HepG2 (cell line): ENCODE measurements at regions not wholly inside any gene's neighbourhood (a gene's known extent, or its start where the extent isn't known, plus 50 kb on each side); places are given as distances from the start of the nearest gene placed in this dataset.
A peak's percentile ranks its signal among the peaks of the same experiment; 100 is the strongest.

ENCODE experiments used
- ATAC-seq: fragments of 200-7000 bp; cut with Tn5 transposase; 3 replicates; pipeline ENCODE4 v1.9.1; 2020; ENCODE audit warnings: mild to moderate bottlenecking, moderate library complexity
- BruUV-seq: library from RNA; stranded (reverse); fragments of 400-500 nt; replicated peaks from 2 replicates; lab custom pipeline; 2021; lab: Mats Ljungman, UMichigan
- CTCF ChIA-PET: fragments of 300-600 bp; formaldehyde crosslinking; extraction: SDS; loops from one replicate; lab custom pipeline; 2021; ENCODE audit warnings: low total read pairs, inconsistent platforms, low intra/inter-chr PET ratio; lab: Yijun Ruan, JAX
- POLR2A ChIA-PET: fragments of 350-600 bp; sonication (Branson Sonifier 250); formaldehyde crosslinking; loops from one replicate; lab custom pipeline; 2020; ENCODE audit warnings: antibody characterized with exemption, inconsistent platforms; lab: Yijun Ruan, JAX
- DNase-seq: peaks from one replicate; pipeline ENCODE4 v3.0.0-alpha.2; 2015; ENCODE audit warnings: low spot score
- FAIRE-seq: peaks from 3 replicates; lab custom pipeline; 2011; peaks lifted over from hg19 to GRCh38; lab: Jason Lieb, UNC
- H2AFZ ChIP-seq: one replicate; pipeline ENCODE4 v1.6.1; 2011; ENCODE audit warnings: low read length, inconsistent platforms
- H3K27ac ChIP-seq: fragments of 300-600 bp; 3 replicates; pipeline ENCODE4 v1.8.0; 2011; ENCODE audit warnings: mixed run types, mild to moderate bottlenecking, mixed read lengths, low read length, inconsistent platforms; ENCODE audit not compliant: insufficient read depth; ENCODE audit errors: extremely low read length
- H3K27me3 ChIP-seq, 2 experiments: fragments of 200-600 bp in 1 of 2; 2 replicates in 1 of 2; 3 replicates in 1 of 2; pipeline versions ENCODE4 v1.6.0 to v1.8.0; 2011; ENCODE audit warnings: low read length in 2 of 2, mild to moderate bottlenecking in 2 of 2, moderate library complexity in 2 of 2, inconsistent platforms in 1 of 2; ENCODE audit not compliant: insufficient read depth in 2 of 2, control insufficient read depth in 1 of 2
- H3K36me3 ChIP-seq, 2 experiments: fragments of 200-600 bp in 1 of 2; replicated peaks in 1 of 2; 2 replicates in 1 of 2; 3 replicates in 1 of 2; pipeline versions ENCODE4 v1.5.1 to v1.8.0; 2011; ENCODE audit warnings: low read length in 2 of 2, inconsistent platforms in 1 of 2; ENCODE audit not compliant: insufficient read depth in 2 of 2, control insufficient read depth in 1 of 2
- H3K4me1 ChIP-seq: 2 replicates; pipeline ENCODE4 v1.5.1; 2012; ENCODE audit warnings: low read length, inconsistent platforms; ENCODE audit not compliant: insufficient read depth
- H3K4me2 ChIP-seq: 2 replicates; pipeline ENCODE4 v1.6.0; 2011; ENCODE audit warnings: low read depth, low read length, inconsistent platforms
- H3K4me3 ChIP-seq, 3 experiments: fragments of 200-600 bp in 1 of 3; sonication (generic), shearing (Covaris generic) in 1 of 3; replicated peaks in 1 of 3; 2 replicates each; pipeline ENCODE4 v1.5.1; 2011 to 2016; ENCODE audit warnings: low read length in 3 of 3, inconsistent platforms in 2 of 3, low read depth in 2 of 3, mild to moderate bottlenecking in 2 of 3, control low read depth in 1 of 3, mixed read lengths in 1 of 3; ENCODE audit not compliant: insufficient read depth in 1 of 3
- H3K79me2 ChIP-seq: one replicate; pipeline ENCODE4 v1.6.1; 2011; ENCODE audit warnings: low read length, inconsistent platforms; ENCODE audit not compliant: insufficient read depth
- H3K9ac ChIP-seq: 2 replicates; pipeline ENCODE4 v1.6.0; 2011; ENCODE audit warnings: mild to moderate bottlenecking, low read depth, low read length, inconsistent platforms; ENCODE audit not compliant: insufficient read depth
- H3K9me3 ChIP-seq: 2 replicates; pipeline ENCODE4 v1.5.1; 2012; ENCODE audit warnings: mild to moderate bottlenecking, low read length
- H4K20me1 ChIP-seq: 2 replicates; pipeline ENCODE4 v1.6.0; 2011; ENCODE audit warnings: inconsistent platforms, mild to moderate bottlenecking, low read length, moderate library complexity; ENCODE audit not compliant: insufficient read depth
- SMC3 ChIP-seq: IDR thresholded peaks from 2 replicates; pipeline ENCODE4 v1.6.1; 2011; ENCODE audit warnings: low read length, improper control_type of control experiment
- STAG1 ChIP-seq: sonication (generic); formaldehyde crosslinking; IDR thresholded peaks from 2 replicates; pipeline ENCODE4 v1.4.0; 2020; ENCODE audit warnings: missing genetic modification reagents
- ZNF629 ChIP-seq: sonication (generic); formaldehyde crosslinking; conservative IDR thresholded peaks from 2 replicates; pipeline ENCODE4 v1.5.0; 2020; ENCODE audit warnings: missing genetic modification reagents
- WGBS: methylation state at CpG from one replicate; pipeline ENCODE4 v1.1.6; 2017; ENCODE audit warnings: low lambda C conversion rate; 5-methylcytosine and 5-hydroxymethylcytosine counted together
- in situ Hi-C: cut with HindIII; loops from 2 replicates; pipeline ENCODE4 v1.10.0; 2017; ENCODE audit warnings: low pct_unique_long_range_greater_than_20kb; ENCODE audit not compliant: extremely low pct_ligation_motif_present
- intact Hi-C: fragments of 100-400 bp; cut with micrococcal nuclease; formaldehyde crosslinking; loops from one replicate; pipeline ENCODE4 v1.10.0; 2022; ENCODE audit not compliant: unreplicated experiment
- TF ChIP-seq, protein P1 (sequence below), 2 experiments: fragments of 450-650 bp in 1 of 2; sonication (generic) in 1 of 2; formaldehyde crosslinking; IDR thresholded peaks; 2 replicates each; pipeline versions ENCODE4 v1.5.0 to v1.8.0; 2020 to 2022; ENCODE audit warnings: mild to moderate bottlenecking in 1 of 2, missing genetic modification reagents in 1 of 2
- TF ChIP-seq, protein P2 (sequence below): sonication (generic); formaldehyde crosslinking; IDR thresholded peaks from 2 replicates; pipeline ENCODE4 v1.8.0; 2022; ENCODE audit warnings: mild to moderate bottlenecking, missing genetic modification reagents, moderate library complexity
- TF ChIP-seq, protein P3 (sequence below): sonication (generic); formaldehyde crosslinking; IDR thresholded peaks from 2 replicates; pipeline ENCODE4 v1.5.0; 2020; ENCODE audit warnings: mild to moderate bottlenecking, missing genetic modification reagents, moderate library complexity

GRCh38 chrX:70998411-70999027, 67.6 kb upstream of the SLC7A3 start:
- intact Hi-C loops: loop anchor here (1.0 kb wide), 2 partner anchors 131 to 181 kb away; no protein-coding TSS in a partner anchor
- Histone ChIP-seq H4K20me1 (no peaks in the 10 kb centered on the region), H3K27ac (no peak overlapping the region), H3K4me1 (no peaks in the 10 kb centered on the region), H3K9me3 (no peaks in the 10 kb centered on the region), H3K27me3 (no peaks in the 10 kb centered on the region), H3K4me2 (no peak overlapping the region), H3K79me2 (no peaks in the 10 kb centered on the region), H3K36me3 (no peaks in the 10 kb centered on the region), H3K4me3 (no peak overlapping the region), H3K9ac (no peak overlapping the region), H2AFZ (no peak overlapping the region)
- peak; percentile 37 for DNase-seq
- ChIA-PET CTCF (interaction anchor here (1.9 to 2.2 kb wide), 2 partner anchors 131 to 180 kb away, joined by 8 to 9 read pairs; no protein-coding TSS in a partner anchor), POLR2A (no interaction called here)
- peak; percentile 92 for FAIRE-seq
- WGBS: 14% methylated on average over 6 of the region's 7 CpGs
- in situ Hi-C loops: loop anchor here (10.0 kb wide), 1 partner anchor 176 kb away; no protein-coding TSS in a partner anchor
- TF ChIP-seq ZNF629 (CRISPR knock-in tag) (no peak), SMC3 (peak; percentile 43; the same call in 1 of the 2 replicates), STAG1 (peak; percentile 82)
- TF ChIP-seq, protein P1, sequence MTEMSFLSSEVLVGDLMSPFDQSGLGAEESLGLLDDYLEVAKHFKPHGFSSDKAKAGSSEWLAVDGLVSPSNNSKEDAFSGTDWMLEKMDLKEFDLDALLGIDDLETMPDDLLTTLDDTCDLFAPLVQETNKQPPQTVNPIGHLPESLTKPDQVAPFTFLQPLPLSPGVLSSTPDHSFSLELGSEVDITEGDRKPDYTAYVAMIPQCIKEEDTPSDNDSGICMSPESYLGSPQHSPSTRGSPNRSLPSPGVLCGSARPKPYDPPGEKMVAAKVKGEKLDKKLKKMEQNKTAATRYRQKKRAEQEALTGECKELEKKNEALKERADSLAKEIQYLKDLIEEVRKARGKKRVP (CRISPR knock-in tag; IDR thresholded peaks at IDR 0.05): no peak
- TF ChIP-seq, protein P2, sequence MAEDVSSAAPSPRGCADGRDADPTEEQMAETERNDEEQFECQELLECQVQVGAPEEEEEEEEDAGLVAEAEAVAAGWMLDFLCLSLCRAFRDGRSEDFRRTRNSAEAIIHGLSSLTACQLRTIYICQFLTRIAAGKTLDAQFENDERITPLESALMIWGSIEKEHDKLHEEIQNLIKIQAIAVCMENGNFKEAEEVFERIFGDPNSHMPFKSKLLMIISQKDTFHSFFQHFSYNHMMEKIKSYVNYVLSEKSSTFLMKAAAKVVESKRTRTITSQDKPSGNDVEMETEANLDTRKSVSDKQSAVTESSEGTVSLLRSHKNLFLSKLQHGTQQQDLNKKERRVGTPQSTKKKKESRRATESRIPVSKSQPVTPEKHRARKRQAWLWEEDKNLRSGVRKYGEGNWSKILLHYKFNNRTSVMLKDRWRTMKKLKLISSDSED (CRISPR knock-in tag): no peak
- TF ChIP-seq, protein P3, sequence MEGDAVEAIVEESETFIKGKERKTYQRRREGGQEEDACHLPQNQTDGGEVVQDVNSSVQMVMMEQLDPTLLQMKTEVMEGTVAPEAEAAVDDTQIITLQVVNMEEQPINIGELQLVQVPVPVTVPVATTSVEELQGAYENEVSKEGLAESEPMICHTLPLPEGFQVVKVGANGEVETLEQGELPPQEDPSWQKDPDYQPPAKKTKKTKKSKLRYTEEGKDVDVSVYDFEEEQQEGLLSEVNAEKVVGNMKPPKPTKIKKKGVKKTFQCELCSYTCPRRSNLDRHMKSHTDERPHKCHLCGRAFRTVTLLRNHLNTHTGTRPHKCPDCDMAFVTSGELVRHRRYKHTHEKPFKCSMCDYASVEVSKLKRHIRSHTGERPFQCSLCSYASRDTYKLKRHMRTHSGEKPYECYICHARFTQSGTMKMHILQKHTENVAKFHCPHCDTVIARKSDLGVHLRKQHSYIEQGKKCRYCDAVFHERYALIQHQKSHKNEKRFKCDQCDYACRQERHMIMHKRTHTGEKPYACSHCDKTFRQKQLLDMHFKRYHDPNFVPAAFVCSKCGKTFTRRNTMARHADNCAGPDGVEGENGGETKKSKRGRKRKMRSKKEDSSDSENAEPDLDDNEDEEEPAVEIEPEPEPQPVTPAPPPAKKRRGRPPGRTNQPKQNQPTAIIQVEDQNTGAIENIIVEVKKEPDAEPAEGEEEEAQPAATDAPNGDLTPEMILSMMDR (CRISPR knock-in tag): peak; percentile 76
- ATAC-seq: peak; percentile 55
- BruUV-seq: no TSS peak
